ENCODE measurements at regions not wholly inside any gene's neighbourhood (a gene's known extent, or its start where the extent isn't known, plus 50 kb on each side); places are given as distances from the start of the nearest gene placed in this dataset.
"Not testable (repeated sequence)": the region's sequence is repeated elsewhere in the genome, so short reads cannot be mapped to it uniquely, and the experiment has no call there.

- no peak for DNase-seq (ENCODE audit: low read depth in 1 of 2, low spot score in 1 of 2)
Observed at GRCh38 chr10:36880898-36881297, 244.5 kb upstream of the ANKRD30A start.

- DNase-seq (ENCODE audit: low read depth in 1 of 2, low spot score in 1 of 2): no peak
Observed at GRCh38 chr10:36872702-36873393, 252.6 kb upstream of the ANKRD30A start.

- no peak for DNase-seq (ENCODE audit: low read depth in 1 of 2, low spot score in 1 of 2)
Observed at GRCh38 chr10:36840788-36841187, 284.6 kb upstream of the ANKRD30A start.

GRCh38 chr10:36837416-36837815 is 288.0 kb upstream of the ANKRD30A start:
- no peak for DNase-seq (ENCODE audit: low read depth in 1 of 2, low spot score in 1 of 2)

GRCh38 chr10:36819781-36820180 is 305.6 kb upstream of the ANKRD30A start:
- DNase-seq (ENCODE audit: low read depth in 1 of 2, low spot score in 1 of 2): no peak

- no peak for DNase-seq (ENCODE audit: low read depth in 1 of 2, low spot score in 1 of 2)
Observed at GRCh38 chr10:36817898-36818297, 307.5 kb upstream of the ANKRD30A start.

- DNase-seq (ENCODE audit: low read depth in 1 of 2, low spot score in 1 of 2): no peak
Observed at GRCh38 chr10:36808625-36809362, 316.6 kb upstream of the ANKRD30A start.

GRCh38 chr10:36803229-36803628 is 322.2 kb upstream of the ANKRD30A start:
- DNase-seq (ENCODE audit: low read depth in 1 of 2, low spot score in 1 of 2): no peak

- no peak for DNase-seq (ENCODE audit: low read depth in 1 of 2, low spot score in 1 of 2)
Observed at GRCh38 chr10:36802490-36803153, 322.8 kb upstream of the ANKRD30A start.

GRCh38 chr10:36801660-36802059 is 323.7 kb upstream of the ANKRD30A start:
- no peak for DNase-seq (ENCODE audit: low read depth in 1 of 2, low spot score in 1 of 2)

- DNase-seq (ENCODE audit: low read depth in 1 of 2, low spot score in 1 of 2): no peak
Observed at GRCh38 chr10:36794981-36795380, 330.4 kb upstream of the ANKRD30A start.

- no peak for DNase-seq (ENCODE audit: low read depth in 1 of 2, low spot score in 1 of 2)
Observed at GRCh38 chr10:36789974-36790373, 335.4 kb upstream of the ANKRD30A start.

GRCh38 chr10:36788152-36788551 is 337.2 kb upstream of the ANKRD30A start:
- no peak for DNase-seq (ENCODE audit: low read depth in 1 of 2, low spot score in 1 of 2)

- no peak for DNase-seq (ENCODE audit: low read depth in 1 of 2, low spot score in 1 of 2)
Observed at GRCh38 chr10:36783400-36783799, 342.0 kb upstream of the ANKRD30A start.

- no peak for DNase-seq (ENCODE audit: low read depth in 1 of 2, low spot score in 1 of 2)
Observed at GRCh38 chr10:36781570-36781969, 343.8 kb upstream of the ANKRD30A start.

- no peak for DNase-seq (ENCODE audit: low read depth in 1 of 2, low spot score in 1 of 2)
Observed at GRCh38 chr10:36780158-36780557, 345.2 kb upstream of the ANKRD30A start.

GRCh38 chr10:36779238-36779846 is 346.1 kb upstream of the ANKRD30A start:
- DNase-seq (ENCODE audit: low read depth in 1 of 2, low spot score in 1 of 2): no peak

GRCh38 chr10:36778651-36779050 is 346.7 kb upstream of the ANKRD30A start:
- DNase-seq (ENCODE audit: low read depth in 1 of 2, low spot score in 1 of 2): no peak

GRCh38 chr10:36773652-36774051 is 351.7 kb upstream of the ANKRD30A start:
- DNase-seq (ENCODE audit: low read depth in 1 of 2, low spot score in 1 of 2): no peak

- no peak for DNase-seq (ENCODE audit: low read depth in 1 of 2, low spot score in 1 of 2)
Observed at GRCh38 chr10:36771725-36772124, 353.7 kb upstream of the ANKRD30A start.

GRCh38 chr10:36769741-36770140 is 355.7 kb upstream of the ANKRD30A start:
- not testable (repeated sequence) for DNase-seq (ENCODE audit: low read depth in 1 of 2, low spot score in 1 of 2)

- DNase-seq (ENCODE audit: low read depth in 1 of 2, low spot score in 1 of 2): no peak
Observed at GRCh38 chr10:36766940-36767339, 358.5 kb upstream of the ANKRD30A start.

All from activated CD4-positive, alpha-beta T cell treated with anti-CD3 and anti-CD28 coated beads, Interleukin-2, amount 50 U/mL, for 24 hours (primary cell).